WERI-Rb-1 (cell line): ENCODE measurements at regions not wholly inside any gene's neighbourhood (a gene's known extent, or its start where the extent isn't known, plus 50 kb on each side); places are given as distances from the start of the nearest gene placed in this dataset.
"Not testable (repeated sequence)": the region's sequence is repeated elsewhere in the genome, so short reads cannot be mapped to it uniquely, and the experiment has no call there.

Experiments
- DNase-seq: peaks from one replicate; pipeline ENCODE4 v3.0.0-alpha.2; 2020
- H3K27ac ChIP-seq: fragments of 250-450 bp; sonication (Bioruptor Pico); 2 replicates; pipeline ENCODE4 v1.5.1; 2020; ENCODE audit warnings: mild to moderate bottlenecking, moderate library complexity
- H3K27me3 ChIP-seq: fragments of 250-450 bp; sonication (Bioruptor Pico); 2 replicates; pipeline ENCODE4 v1.5.1; 2021; ENCODE audit warnings: mild to moderate bottlenecking, low read depth, moderate library complexity; ENCODE audit not compliant: insufficient read depth, severe bottlenecking
- H3K36me3 ChIP-seq: fragments of 250-450 bp; sonication (Bioruptor Pico); 2 replicates; pipeline ENCODE4 v1.5.1; 2020; ENCODE audit warnings: mild to moderate bottlenecking, moderate library complexity
- H3K4me3 ChIP-seq: 2 replicates; pipeline ENCODE4 v1.5.1; 2011; ENCODE audit warnings: low read depth, mild to moderate bottlenecking, control low read depth, low read length
- H3K9me3 ChIP-seq: fragments of 250-450 bp; sonication (Bioruptor Pico); 2 replicates; pipeline ENCODE4 v1.5.1; 2021; ENCODE audit warnings: mild to moderate bottlenecking, moderate library complexity; ENCODE audit not compliant: severe bottlenecking
- TF ChIP-seq, protein P1 (sequence below): IDR thresholded peaks from 2 replicates; pipeline ENCODE4 v1.5.1; 2011; ENCODE audit warnings: low read depth, mild to moderate bottlenecking, control low read depth, inconsistent platforms, low read length

DNA sequence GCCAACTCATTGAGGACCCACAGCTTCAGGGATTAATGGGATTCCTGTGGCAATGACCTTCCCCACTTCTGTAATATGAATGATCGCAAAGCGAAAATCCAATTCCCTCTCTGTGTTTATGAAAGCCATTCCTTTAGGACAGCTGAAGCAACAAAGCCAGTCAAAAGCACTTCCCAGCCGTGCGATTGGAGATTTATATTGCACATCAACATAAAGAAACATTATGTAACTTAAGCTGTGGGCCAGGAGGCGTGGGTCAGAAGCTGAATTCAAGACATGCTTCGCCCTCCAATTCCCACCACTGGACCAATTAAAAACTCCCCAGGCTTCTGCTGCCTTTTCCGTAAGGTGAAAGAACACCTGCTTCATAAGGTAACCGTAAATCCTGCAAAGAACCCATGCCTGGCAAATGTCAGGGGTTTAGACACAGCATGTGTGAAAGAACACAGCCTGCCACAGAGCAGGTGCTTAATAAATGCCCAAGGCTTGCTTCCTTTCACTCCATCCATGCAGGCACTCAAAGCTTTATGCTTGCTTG, 138.9 kb upstream of the SOD1 start:
- Histone ChIP-seq H3K27ac (no peak overlapping the region), H3K9me3 (no peaks in the 10 kb centered on the region), H3K4me3 (no peak overlapping the region), H3K36me3 (peaks cover 2% of the 10 kb centered on the region; the same call in 1 of the 2 replicates), H3K27me3 (no peaks in the 10 kb centered on the region)
- TF ChIP-seq, protein P1, sequence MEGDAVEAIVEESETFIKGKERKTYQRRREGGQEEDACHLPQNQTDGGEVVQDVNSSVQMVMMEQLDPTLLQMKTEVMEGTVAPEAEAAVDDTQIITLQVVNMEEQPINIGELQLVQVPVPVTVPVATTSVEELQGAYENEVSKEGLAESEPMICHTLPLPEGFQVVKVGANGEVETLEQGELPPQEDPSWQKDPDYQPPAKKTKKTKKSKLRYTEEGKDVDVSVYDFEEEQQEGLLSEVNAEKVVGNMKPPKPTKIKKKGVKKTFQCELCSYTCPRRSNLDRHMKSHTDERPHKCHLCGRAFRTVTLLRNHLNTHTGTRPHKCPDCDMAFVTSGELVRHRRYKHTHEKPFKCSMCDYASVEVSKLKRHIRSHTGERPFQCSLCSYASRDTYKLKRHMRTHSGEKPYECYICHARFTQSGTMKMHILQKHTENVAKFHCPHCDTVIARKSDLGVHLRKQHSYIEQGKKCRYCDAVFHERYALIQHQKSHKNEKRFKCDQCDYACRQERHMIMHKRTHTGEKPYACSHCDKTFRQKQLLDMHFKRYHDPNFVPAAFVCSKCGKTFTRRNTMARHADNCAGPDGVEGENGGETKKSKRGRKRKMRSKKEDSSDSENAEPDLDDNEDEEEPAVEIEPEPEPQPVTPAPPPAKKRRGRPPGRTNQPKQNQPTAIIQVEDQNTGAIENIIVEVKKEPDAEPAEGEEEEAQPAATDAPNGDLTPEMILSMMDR: no peak
- no peak for DNase-seq

DNA sequence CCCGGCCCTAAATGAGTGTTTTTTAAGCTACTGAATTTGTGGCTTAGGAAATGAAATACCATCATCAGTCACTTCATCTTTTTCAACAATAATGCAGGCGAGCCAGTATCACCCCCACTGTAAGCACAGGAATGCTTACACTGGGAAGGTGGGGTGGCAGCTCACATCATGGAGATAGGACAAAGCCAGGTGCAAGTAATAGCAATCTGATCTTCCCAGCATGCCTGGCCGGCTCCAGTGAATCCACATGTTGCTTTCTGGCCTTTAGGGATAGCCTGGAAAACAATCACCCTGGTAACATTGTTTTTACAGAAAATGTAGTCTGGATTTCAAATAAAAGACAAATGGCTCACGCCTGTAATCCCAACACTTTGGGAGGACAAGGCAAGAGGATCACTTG, 140.9 kb upstream of the SOD1 start:
- Histone ChIP-seq H3K27me3 (no peaks in the 10 kb centered on the region), H3K27ac (no peak overlapping the region), H3K9me3 (no peaks in the 10 kb centered on the region), H3K36me3 (peaks cover 2% of the 10 kb centered on the region; the same call in 1 of the 2 replicates), H3K4me3 (no peak overlapping the region)
- TF ChIP-seq, protein P1: no peak
- no peak for DNase-seq

GRCh38 chr21:31517664-31518414, 141.7 kb upstream of the SOD1 start:
- DNase-seq: no peak

GRCh38 chr21:31515253-31515652, 144.2 kb upstream of the SOD1 start:
- H3K9me3 ChIP-seq: no peaks in the 10 kb centered on the region
- no peak overlapping the region for H3K4me3 ChIP-seq

More at GRCh38 chr21:31517664-31518414, 141.7 kb upstream of the SOD1 start:
- Histone ChIP-seq H3K4me3 (no peak overlapping the region), H3K9me3 (no peaks in the 10 kb centered on the region), H3K27me3 (no peaks in the 10 kb centered on the region), H3K27ac (no peak overlapping the region), H3K36me3 (peaks cover 2% of the 10 kb centered on the region; the same call in 1 of the 2 replicates)
- TF ChIP-seq, protein P1: no peak

GRCh38 chr21:31514598-31514997, 144.9 kb upstream of the SOD1 start:
- no peak for DNase-seq
- TF ChIP-seq, protein P1: peak; percentile 37; the same call in 1 of the 2 replicates
- Histone ChIP-seq H3K36me3 (peaks cover 2% of the 10 kb centered on the region; the same call in 1 of the 2 replicates), H3K9me3 (no peaks in the 10 kb centered on the region), H3K27me3 (no peaks in the 10 kb centered on the region), H3K4me3 (no peak overlapping the region), H3K27ac (no peak overlapping the region)

More at GRCh38 chr21:31515253-31515652, 144.2 kb upstream of the SOD1 start:
- no peak for DNase-seq
- Histone ChIP-seq H3K27ac (no peak overlapping the region), H3K27me3 (no peaks in the 10 kb centered on the region), H3K36me3 (peaks cover 2% of the 10 kb centered on the region; the same call in 1 of the 2 replicates)
- TF ChIP-seq, protein P1: no peak

DNA sequence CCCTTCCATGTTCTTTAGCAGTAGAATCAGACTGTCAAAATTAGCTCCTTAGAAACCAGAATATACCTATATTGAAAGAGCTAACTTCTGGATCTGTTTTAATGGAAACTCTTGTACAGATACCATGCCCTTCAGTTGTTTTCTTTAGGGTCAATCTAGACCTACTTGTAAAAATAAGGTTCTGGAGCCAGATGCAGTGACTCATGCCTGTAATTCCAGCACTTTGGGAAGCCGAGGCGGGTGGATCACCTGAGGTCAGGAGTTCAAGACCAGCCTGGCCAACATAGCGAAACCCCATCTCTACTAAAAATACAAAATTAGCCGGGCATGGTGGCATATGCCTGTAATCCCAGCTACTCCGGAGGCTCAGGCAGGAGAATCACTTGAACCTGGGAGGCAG, 146.0 kb upstream of the SOD1 start:
- not testable (repeated sequence) for H3K4me3 ChIP-seq, H3K36me3 ChIP-seq, H3K27me3 ChIP-seq, H3K9me3 ChIP-seq, H3K27ac ChIP-seq, DNase-seq

DNA sequence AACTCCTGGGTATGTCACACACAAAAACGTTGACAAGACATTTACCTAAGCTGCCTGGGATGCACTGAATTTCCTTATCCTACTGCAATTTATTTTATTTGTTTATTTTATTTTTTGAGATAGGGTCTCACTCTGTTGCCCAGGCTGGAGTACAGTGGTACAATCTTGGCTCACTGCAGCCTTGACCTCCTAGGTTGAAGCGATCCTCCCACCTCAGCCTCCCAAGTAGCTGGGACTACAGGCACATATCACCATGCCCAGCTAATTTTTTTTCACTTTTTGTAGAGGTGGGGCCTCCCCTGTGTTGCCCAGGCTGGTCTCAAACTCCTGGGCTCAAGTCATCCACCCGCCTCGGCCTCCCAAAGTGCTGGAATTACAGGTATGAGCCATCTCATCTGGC, 147.5 kb upstream of the SOD1 start:
- not testable (repeated sequence) for DNase-seq, H3K9me3 ChIP-seq, H3K36me3 ChIP-seq, H3K27me3 ChIP-seq, H3K27ac ChIP-seq, H3K4me3 ChIP-seq
